Neural cell (in vitro differentiated cells): ENCODE measurements at regions not wholly inside any gene's neighbourhood (a gene's known extent, or its start where the extent isn't known, plus 50 kb on each side); places are given as distances from the start of the nearest gene placed in this dataset.

Source experiments
- EZH2 ChIP-seq: fragments of 200-600, 300-800 bp; shearing (Covaris generic), sonication (generic); IDR thresholded peaks from 2 replicates; pipeline ENCODE4 v1.6.1; 2014; ENCODE audit warnings: antibody characterized with exemption, low read length, borderline replicate concordance, mild to moderate bottlenecking; ENCODE audit not compliant: insufficient read depth, poor library complexity, severe bottlenecking
- MXI1 ChIP-seq: fragments of 450-650 bp; conservative IDR thresholded peaks from 2 replicates; pipeline ENCODE4 v1.6.1; 2014; ENCODE audit warnings: antibody characterized with exemption, mild to moderate bottlenecking; ENCODE audit not compliant: poor library complexity, severe bottlenecking
- POLR2AphosphoS5 ChIP-seq: IDR thresholded peaks from 2 replicates; pipeline ENCODE4 v1.6.1; 2012
- RAD21 ChIP-seq: fragments of 450-650 bp; conservative IDR thresholded peaks from 2 replicates; pipeline ENCODE4 v1.6.1; 2014; ENCODE audit warnings: antibody characterized with exemption, mild to moderate bottlenecking, moderate library complexity
- TAF1 ChIP-seq: IDR thresholded peaks from 2 replicates; pipeline ENCODE4 v1.6.1; 2012; ENCODE audit warnings: low read depth
- TF ChIP-seq, protein P1 (sequence below): fragments of 450-650 bp; IDR thresholded peaks from 2 replicates; pipeline ENCODE4 v1.5.1; 2014; ENCODE audit warnings: antibody characterized with exemption, mild to moderate bottlenecking, moderate library complexity; ENCODE audit not compliant: poor library complexity, severe bottlenecking

DNA sequence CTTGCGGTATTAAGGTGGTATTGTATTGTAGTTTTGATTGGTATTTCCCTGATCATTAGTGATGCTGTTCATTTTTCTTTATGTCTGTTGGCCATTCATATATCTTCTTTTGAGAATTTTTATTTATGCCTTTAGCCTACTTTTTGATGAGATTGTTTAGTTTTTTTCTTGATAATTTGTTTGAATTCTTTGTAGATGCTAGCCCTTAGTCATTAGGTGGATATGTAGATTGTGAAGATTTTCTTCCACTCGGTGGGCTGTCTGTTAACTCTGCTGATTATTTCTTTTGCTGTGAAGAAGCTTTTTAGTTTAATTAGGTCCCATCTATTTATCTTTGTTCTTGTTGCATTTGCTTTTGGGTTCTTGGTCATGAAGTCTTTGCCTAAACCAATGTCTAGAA lies 115.4 kb downstream of the VPREB1 start:
- TF ChIP-seq, protein P1, sequence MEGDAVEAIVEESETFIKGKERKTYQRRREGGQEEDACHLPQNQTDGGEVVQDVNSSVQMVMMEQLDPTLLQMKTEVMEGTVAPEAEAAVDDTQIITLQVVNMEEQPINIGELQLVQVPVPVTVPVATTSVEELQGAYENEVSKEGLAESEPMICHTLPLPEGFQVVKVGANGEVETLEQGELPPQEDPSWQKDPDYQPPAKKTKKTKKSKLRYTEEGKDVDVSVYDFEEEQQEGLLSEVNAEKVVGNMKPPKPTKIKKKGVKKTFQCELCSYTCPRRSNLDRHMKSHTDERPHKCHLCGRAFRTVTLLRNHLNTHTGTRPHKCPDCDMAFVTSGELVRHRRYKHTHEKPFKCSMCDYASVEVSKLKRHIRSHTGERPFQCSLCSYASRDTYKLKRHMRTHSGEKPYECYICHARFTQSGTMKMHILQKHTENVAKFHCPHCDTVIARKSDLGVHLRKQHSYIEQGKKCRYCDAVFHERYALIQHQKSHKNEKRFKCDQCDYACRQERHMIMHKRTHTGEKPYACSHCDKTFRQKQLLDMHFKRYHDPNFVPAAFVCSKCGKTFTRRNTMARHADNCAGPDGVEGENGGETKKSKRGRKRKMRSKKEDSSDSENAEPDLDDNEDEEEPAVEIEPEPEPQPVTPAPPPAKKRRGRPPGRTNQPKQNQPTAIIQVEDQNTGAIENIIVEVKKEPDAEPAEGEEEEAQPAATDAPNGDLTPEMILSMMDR = no peak
- TF ChIP-seq EZH2 = no peak
- TF ChIP-seq POLR2AphosphoS5 = no peak
- TF ChIP-seq TAF1 = no peak
- no peak for TF ChIP-seq MXI1
- no peak for TF ChIP-seq RAD21
